ENCODE measurements at regions not wholly inside any gene's neighbourhood (a gene's known extent, or its start where the extent isn't known, plus 50 kb on each side); places are given as distances from the start of the nearest gene placed in this dataset.

DNA sequence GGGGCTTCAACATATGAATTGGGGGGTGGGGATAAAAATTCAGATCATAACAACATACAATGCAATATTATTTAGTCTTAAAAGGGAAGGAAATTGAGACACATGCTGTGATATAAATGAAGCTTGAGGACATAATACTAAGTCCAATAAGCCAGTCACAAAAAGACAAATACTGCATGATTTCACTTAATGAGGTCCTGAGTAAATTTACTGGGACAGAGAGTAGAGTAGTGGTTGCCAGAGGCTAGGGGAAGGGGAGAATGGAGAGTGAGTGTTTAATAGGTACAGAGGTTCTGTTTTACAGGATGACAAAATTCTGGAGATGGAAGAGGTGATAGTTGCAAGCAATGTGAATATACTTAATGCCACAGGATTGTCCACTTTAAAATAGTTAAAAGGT lies 89.2 kb upstream of the RAPGEF2 start:
- FAIRE-seq: no peak
- TF ChIP-seq, protein P1, sequence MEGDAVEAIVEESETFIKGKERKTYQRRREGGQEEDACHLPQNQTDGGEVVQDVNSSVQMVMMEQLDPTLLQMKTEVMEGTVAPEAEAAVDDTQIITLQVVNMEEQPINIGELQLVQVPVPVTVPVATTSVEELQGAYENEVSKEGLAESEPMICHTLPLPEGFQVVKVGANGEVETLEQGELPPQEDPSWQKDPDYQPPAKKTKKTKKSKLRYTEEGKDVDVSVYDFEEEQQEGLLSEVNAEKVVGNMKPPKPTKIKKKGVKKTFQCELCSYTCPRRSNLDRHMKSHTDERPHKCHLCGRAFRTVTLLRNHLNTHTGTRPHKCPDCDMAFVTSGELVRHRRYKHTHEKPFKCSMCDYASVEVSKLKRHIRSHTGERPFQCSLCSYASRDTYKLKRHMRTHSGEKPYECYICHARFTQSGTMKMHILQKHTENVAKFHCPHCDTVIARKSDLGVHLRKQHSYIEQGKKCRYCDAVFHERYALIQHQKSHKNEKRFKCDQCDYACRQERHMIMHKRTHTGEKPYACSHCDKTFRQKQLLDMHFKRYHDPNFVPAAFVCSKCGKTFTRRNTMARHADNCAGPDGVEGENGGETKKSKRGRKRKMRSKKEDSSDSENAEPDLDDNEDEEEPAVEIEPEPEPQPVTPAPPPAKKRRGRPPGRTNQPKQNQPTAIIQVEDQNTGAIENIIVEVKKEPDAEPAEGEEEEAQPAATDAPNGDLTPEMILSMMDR (IDR thresholded peaks at IDR 0.05; ENCODE audit: insufficient read depth, missing control alignments): no peak
- no peak for DNase-seq (ENCODE audit: insufficient read length, low spot score)

DNA sequence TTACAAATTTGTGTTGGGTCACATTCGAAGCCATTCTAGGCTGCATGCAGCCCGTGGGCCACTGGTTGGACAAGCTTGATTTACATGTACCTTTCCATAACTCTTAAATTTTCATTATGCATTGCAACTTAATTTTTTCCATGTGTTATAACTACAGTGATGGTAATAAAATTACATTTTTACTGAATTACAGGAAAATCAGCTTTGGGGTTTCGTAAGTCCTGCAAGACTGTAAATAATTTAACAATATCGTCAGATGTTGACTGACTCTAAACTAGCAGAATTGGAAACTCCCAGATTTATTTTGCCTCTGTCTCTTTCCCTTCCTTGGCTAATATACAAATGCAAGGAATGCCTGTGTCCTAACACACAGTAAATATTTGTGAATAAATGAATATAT lies 88.0 kb upstream of the RAPGEF2 start:
- no peak for DNase-seq (ENCODE audit: insufficient read length, low spot score)
- no peak for FAIRE-seq
- TF ChIP-seq, protein P1 (IDR thresholded peaks at IDR 0.05; ENCODE audit: insufficient read depth, missing control alignments): no peak

DNA sequence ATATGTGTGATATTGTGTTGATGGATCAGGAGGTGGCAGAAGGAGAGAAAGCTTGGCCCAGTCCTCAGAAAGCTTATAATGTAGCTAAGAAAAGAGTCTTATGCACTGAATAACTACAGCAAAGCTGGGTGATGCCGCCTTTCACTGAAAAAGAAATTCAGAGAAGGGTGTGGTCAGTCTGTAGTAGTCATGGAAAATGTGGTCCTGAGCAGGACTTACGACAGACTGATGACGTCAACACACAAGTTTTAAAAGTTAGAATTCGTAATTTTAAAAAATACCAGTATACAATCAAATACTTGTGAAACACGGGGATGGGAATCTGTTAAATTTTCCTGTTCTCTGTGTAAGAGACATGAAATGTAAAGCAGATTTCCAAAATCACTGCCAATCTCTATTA lies 87.0 kb upstream of the RAPGEF2 start:
- DNase-seq (ENCODE audit: insufficient read length, low spot score) (no peak), FAIRE-seq (no peak)
- TF ChIP-seq, protein P1 (IDR thresholded peaks at IDR 0.05; ENCODE audit: insufficient read depth, missing control alignments): no peak

DNA sequence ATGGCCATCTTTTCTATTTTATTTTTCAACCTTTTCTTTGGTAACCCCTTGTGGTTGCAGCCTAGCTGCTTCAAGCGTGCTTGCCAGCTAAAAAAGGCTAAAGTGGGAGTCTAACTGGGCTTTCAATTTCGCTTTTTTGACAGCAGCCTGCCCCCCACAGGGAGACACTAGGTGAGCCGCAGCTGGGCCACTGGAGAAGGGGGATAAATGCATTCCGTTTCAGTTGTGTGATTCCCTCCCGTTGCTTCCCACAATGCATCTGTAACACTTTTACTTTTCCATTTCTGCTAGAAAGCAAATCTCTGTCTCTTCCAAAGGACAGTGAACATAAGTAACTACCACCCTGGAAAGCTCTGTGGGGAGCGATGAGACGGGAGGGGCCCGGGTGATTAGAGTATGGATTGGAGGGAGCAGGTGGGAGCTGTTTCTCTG lies 86.3 kb upstream of the RAPGEF2 start:
- TF ChIP-seq, protein P1 (IDR thresholded peaks at IDR 0.05; ENCODE audit: insufficient read depth, missing control alignments): peak; percentile 13
- DNase-seq (ENCODE audit: insufficient read length, low spot score) (no peak), FAIRE-seq (no peak)

DNA sequence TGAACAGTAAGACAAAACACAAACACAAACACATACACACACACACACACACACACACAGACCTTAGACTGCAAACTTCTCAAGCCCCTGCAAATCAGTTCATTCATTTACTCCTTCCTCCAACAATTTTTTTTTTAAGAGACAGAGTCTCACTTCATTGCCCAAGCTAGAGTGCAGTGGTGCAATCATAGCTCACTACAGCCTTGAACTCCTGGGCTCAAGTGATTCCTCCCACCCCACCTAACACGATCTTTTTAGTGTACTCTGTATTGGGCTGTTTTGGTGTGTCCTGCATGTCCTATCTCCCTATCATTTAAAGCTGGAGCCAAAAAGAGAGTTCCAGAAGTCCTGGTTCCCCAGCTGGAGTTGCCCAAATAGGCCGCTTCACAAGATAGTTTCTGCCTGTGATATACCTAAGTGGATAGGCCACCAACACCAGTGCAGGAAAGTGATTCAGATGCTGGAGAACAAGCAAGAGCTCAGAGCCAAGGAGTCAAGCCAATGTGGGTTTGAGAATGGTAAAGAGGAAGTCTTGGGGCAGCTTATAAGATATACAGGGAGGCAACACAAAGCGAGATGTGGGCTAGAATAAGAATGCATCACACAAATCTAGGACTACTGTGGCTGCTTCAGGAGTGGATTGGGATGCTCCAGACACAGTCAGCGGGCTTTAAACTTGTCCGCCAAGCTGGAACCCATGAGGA lies 85.4 kb upstream of the RAPGEF2 start:
- DNase-seq (ENCODE audit: insufficient read length, low spot score) (no peak), FAIRE-seq (no peak)
- TF ChIP-seq, protein P1 (IDR thresholded peaks at IDR 0.05; ENCODE audit: insufficient read depth, missing control alignments): no peak

DNA sequence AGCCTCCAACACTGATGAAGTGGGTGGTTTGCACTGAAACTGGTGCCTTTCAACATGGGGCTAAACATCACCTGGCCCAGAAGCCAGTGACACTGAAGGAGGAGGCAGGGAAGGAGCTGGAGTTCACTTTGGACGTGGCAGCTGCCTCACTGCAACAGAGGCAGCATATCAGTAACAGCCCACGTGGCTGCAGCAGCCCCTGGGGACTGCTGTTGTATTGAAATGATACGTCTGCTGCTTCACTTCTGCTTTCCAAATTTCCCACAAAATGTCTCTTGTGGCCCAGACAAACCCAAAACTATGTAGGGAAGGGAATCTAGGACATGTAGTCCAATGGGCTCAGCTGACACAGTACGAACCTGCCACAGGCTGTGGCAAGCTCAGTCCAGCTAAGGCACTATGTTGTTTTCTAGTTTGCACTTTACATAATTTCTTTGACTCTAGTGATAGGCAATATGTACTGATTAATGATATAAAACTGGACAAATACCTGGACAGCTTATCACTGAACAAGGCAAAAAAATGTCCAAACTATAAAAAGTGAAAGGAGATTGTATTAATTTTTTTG lies 84.7 kb upstream of the RAPGEF2 start:
- TF ChIP-seq, protein P1 (IDR thresholded peaks at IDR 0.05; ENCODE audit: insufficient read depth, missing control alignments): no peak
- no peak for DNase-seq (ENCODE audit: insufficient read length, low spot score)
- FAIRE-seq: no peak

DNA sequence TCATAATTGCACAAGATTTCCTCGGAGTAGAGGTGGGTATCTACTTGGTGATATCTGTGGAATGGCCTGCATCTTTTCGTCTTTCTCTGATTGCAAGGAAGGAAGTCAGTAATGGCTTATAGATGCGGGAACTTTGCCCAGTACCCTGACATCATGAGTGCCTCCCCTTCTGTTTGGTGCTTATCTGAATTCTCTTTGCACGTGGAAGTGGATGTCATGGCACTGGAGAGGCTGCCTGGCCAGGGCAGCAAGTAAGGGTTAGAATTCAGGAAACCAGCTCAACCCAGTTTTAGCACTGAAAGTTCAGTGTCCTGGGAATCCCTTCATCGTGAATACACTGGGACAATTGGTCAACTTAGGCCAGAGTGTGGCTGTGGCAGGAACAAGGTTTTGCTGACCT lies 83.5 kb upstream of the RAPGEF2 start:
- TF ChIP-seq, protein P1 (IDR thresholded peaks at IDR 0.05; ENCODE audit: insufficient read depth, missing control alignments): no peak
- no peak for FAIRE-seq
- no peak for DNase-seq (ENCODE audit: insufficient read length, low spot score)

All from D721Med (cell line).